Adrenal gland (tissue), 5 donors: ENCODE measurements at regions not wholly inside any gene's neighbourhood (a gene's known extent, or its start where the extent isn't known, plus 50 kb on each side); places are given as distances from the start of the nearest gene placed in this dataset.

Source experiments
- POLR2A ChIP-seq, 2 donors: fragments of 450-650 bp; IDR thresholded peaks; one replicate each; pipeline ENCODE4 v1.6.1; 2017; ENCODE audit warnings: antibody characterized with exemption in 2 of 2, mild to moderate bottlenecking in 2 of 2, moderate library complexity in 1 of 2
- TF ChIP-seq, protein P1 (sequence below), 6 experiments: fragments of 450-650 bp in 4 of 6; fragments of 200-600 bp in 2 of 6; sonication (generic) in 1 of 6; IDR thresholded peaks; 1 replicate in 5 of 6; 2 replicates in 1 of 6; pipeline versions ENCODE4 v1.5.1 to v1.8.0; 2016 to 2021; ENCODE audit warnings: antibody characterized with exemption in 6 of 6, mild to moderate bottlenecking in 2 of 6, moderate library complexity in 1 of 6
- donor health status: DM: no; HTN: no; CAD: no.

DNA sequence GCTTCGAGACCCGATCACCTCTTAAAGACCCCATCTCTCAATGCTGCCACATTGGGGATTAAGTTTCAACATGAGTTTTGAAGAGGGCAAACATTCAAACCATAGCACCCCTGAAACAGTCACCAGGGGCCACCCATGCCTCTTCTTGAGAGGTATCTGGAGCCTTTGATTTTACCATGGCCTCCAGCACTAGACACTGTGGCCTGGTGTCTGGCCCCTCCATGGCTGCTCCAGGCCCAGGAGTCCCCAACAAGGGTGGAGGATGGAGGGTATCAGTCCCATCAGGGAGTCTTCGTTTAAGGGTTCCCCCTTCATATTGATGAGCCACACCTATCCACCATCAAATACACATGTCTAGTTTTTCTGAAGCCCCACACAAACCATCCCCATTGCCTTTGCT, 66.5 kb upstream of the CDH5 start:
- TF ChIP-seq, protein P1, sequence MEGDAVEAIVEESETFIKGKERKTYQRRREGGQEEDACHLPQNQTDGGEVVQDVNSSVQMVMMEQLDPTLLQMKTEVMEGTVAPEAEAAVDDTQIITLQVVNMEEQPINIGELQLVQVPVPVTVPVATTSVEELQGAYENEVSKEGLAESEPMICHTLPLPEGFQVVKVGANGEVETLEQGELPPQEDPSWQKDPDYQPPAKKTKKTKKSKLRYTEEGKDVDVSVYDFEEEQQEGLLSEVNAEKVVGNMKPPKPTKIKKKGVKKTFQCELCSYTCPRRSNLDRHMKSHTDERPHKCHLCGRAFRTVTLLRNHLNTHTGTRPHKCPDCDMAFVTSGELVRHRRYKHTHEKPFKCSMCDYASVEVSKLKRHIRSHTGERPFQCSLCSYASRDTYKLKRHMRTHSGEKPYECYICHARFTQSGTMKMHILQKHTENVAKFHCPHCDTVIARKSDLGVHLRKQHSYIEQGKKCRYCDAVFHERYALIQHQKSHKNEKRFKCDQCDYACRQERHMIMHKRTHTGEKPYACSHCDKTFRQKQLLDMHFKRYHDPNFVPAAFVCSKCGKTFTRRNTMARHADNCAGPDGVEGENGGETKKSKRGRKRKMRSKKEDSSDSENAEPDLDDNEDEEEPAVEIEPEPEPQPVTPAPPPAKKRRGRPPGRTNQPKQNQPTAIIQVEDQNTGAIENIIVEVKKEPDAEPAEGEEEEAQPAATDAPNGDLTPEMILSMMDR (IDR thresholded peaks at IDR 0.05), result no peak
- TF ChIP-seq POLR2A (IDR thresholded peaks at IDR 0.05), result no peak
